Tibial nerve (tissue), 4 donors: ENCODE measurements at regions not wholly inside any gene's neighbourhood (a gene's known extent, or its start where the extent isn't known, plus 50 kb on each side); places are given as distances from the start of the nearest gene placed in this dataset.

Experiments
- CTCF ChIP-seq, 5 experiments: fragments of 200-600 bp in 3 of 5; fragments of 450-650 bp in 2 of 5; sonication (generic) in 3 of 5; IDR thresholded peaks; one replicate each; pipeline ENCODE4 v1.5.1; 2016 to 2019; ENCODE audit warnings: antibody characterized with exemption in 5 of 5, mild to moderate bottlenecking in 3 of 5, moderate library complexity in 2 of 5
- EP300 ChIP-seq, 2 donors: sonication (generic); formaldehyde crosslinking; IDR thresholded peaks; one replicate each; pipeline ENCODE4 v1.6.1; 2017; ENCODE audit warnings: antibody characterized with exemption in 2 of 2, mild to moderate bottlenecking in 1 of 2
- POLR2A ChIP-seq, 2 donors: fragments of 450-650 bp; IDR thresholded peaks; one replicate each; pipeline ENCODE4 v1.6.1; 2017; ENCODE audit warnings: antibody characterized with exemption in 2 of 2, mild to moderate bottlenecking in 2 of 2, moderate library complexity in 2 of 2

DNA sequence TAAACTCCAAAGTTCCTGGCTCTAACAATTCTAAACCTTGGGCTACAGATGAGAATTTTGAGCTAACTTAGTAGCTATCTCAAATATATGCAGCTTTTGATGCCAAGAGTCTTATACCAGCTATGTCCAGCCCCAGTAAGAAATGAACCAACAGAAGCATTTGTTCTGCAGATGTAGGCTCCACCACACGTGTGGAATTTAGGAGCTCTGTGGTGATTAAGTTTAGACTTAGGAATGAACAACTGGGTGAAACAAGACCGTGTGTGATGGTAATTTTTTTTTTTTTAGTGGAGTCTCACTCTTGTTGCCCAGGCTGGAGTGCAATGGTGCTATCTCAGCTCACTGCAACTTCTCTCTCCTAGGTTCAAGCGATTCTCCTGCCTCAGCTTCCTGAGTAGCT is 179.7 kb downstream of the ANKRD30B start:
- no peak for TF ChIP-seq EP300 (IDR thresholded peaks at IDR 0.05)
- TF ChIP-seq POLR2A (IDR thresholded peaks at IDR 0.05), result no peak
- TF ChIP-seq CTCF (IDR thresholded peaks at IDR 0.05), result no peak
